Mammary epithelial cell (primary cell): ENCODE measurements at regions not wholly inside any gene's neighbourhood (a gene's known extent, or its start where the extent isn't known, plus 50 kb on each side); places are given as distances from the start of the nearest gene placed in this dataset.

Experiments
- CTCF ChIP-seq, 2 donors: IDR thresholded peaks in 1 of 2; conservative IDR thresholded peaks in 1 of 2; 2 replicates each; pipeline ENCODE4 v1.5.1; 2011 to 2012; ENCODE audit warnings: inconsistent platforms in 2 of 2, low read length in 2 of 2, mild to moderate bottlenecking in 2 of 2, control low read depth in 1 of 2, low read depth in 1 of 2; ENCODE audit not compliant: insufficient read depth in 1 of 2; ENCODE audit errors: extremely low read depth in 1 of 2
- EZH2 ChIP-seq: IDR thresholded peaks from 2 replicates; pipeline ENCODE4 v1.6.1; 2012; ENCODE audit warnings: low read length, inconsistent platforms, borderline replicate concordance

- TF ChIP-seq CTCF (conservative IDR thresholded peaks at IDR 0.05 in 1 of 2, IDR thresholded peaks at IDR 0.05 in 1 of 2; ENCODE audit: extremely low read depth in 1 of 2, insufficient read depth in 1 of 2, low read depth in 1 of 2, low read length in 2 of 2) (no peak), EZH2 (no peak)
These were observed 1380.4 kb downstream of the SLITRK1 start for GRCh38 chr13:82501834-82502233.
